ENCODE measurements at regions not wholly inside any gene's neighbourhood (a gene's known extent, or its start where the extent isn't known, plus 50 kb on each side); places are given as distances from the start of the nearest gene placed in this dataset.

DNA sequence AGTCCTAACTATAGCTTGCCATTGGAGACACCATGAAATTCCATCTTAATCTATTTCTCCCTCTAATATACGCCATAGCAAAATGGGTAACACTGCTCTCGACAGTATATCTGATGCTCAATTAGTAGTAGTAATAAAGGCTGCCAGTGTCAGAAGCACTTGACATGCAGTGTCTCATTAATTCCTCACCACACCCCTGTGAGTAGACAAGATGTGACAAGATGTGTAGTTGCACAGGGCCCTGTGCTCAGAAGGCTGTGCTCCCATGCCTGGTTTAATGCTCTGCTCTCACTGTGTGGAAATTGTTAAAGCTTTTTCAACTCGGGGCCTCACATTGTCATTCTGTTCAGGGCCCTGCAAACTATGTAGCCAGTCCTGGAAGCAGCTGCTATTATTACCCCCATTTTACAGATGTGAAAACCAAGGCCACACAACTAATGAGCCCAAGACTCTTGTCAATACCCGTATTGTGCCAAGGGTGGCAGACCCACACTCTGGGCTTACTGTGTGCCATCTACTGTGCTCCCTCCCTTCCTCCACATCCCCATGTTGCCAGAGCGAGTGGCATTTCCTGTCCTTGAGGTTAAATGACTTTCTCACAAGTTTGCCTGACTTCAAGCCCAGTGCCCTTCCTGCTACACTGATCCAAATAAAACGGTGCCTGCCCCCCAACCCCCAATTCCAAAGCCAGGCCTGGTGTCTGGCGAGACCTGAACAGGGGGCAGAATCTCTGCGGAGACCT, 287.3 kb upstream of the CCL2 start:
- no peak for DNase-seq (ENCODE audit: low spot score in 2 of 2)
- WGBS, 2 donors, result 57 to 67% methylated on average over 8 of the region's 8 CpGs
- H3K4me3 ChIP-seq, result no peak overlapping the region
- H3K36me3 ChIP-seq, result no peaks in the 10 kb centered on the region
- no peak for TF ChIP-seq EP300 (IDR thresholded peaks at IDR 0.05)
- no peak for TF ChIP-seq POLR2A (IDR thresholded peaks at IDR 0.05)
- TF ChIP-seq, protein P1, sequence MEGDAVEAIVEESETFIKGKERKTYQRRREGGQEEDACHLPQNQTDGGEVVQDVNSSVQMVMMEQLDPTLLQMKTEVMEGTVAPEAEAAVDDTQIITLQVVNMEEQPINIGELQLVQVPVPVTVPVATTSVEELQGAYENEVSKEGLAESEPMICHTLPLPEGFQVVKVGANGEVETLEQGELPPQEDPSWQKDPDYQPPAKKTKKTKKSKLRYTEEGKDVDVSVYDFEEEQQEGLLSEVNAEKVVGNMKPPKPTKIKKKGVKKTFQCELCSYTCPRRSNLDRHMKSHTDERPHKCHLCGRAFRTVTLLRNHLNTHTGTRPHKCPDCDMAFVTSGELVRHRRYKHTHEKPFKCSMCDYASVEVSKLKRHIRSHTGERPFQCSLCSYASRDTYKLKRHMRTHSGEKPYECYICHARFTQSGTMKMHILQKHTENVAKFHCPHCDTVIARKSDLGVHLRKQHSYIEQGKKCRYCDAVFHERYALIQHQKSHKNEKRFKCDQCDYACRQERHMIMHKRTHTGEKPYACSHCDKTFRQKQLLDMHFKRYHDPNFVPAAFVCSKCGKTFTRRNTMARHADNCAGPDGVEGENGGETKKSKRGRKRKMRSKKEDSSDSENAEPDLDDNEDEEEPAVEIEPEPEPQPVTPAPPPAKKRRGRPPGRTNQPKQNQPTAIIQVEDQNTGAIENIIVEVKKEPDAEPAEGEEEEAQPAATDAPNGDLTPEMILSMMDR (IDR thresholded peaks at IDR 0.05), result no peak
- no peak overlapping the region for H3K27ac ChIP-seq
- H3K9me3 ChIP-seq, result no peaks in the 10 kb centered on the region
- H3K27me3 ChIP-seq, result no peaks in the 10 kb centered on the region
- H3K4me1 ChIP-seq, result no peaks in the 10 kb centered on the region

DNA sequence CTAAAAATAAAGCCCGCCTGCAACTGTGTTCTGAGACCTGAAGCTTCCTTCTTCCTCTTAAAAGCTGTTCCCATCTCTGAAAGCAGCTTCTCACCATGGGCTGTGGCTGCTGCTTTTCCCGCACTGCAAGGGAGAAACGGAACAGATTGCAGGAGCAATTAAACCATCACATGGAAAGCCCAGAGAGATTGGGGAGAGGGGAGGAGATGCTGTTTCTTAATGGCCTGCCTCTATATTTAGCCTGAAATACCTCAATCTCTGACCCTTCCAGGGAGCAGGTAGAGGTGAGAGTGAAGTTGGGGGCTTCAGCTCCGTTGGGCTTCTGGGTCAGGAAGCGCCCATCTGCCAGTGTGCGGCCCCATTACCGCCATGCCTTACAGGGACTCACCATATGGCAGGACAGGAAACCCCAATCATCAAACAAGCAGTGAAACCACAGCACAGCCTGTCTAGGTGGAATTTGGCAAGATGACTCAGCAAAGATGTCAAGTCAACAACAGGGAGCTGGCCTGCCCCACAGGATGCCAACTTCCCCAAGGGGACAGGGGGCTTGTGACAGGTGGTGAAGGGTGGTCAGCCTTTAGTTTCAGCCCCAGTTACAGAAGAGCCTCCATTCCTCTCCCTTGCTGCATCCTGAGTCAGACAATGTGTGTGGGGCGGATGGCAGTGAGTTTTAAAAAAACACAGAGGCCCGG, 286.6 kb upstream of the CCL2 start:
- Histone ChIP-seq H3K27ac (no peak overlapping the region), H3K27me3 (no peaks in the 10 kb centered on the region), H3K4me3 (no peak overlapping the region), H3K4me1 (no peaks in the 10 kb centered on the region), H3K36me3 (no peaks in the 10 kb centered on the region), H3K9me3 (no peaks in the 10 kb centered on the region)
- no peak for DNase-seq (ENCODE audit: low spot score in 2 of 2)
- TF ChIP-seq POLR2A (IDR thresholded peaks at IDR 0.05), result no peak
- no peak for TF ChIP-seq EP300 (IDR thresholded peaks at IDR 0.05)
- TF ChIP-seq, protein P1 (IDR thresholded peaks at IDR 0.05), result no peak
- 40 to 45% methylated on average over 9 of the region's 9 CpGs for WGBS, 2 donors

DNA sequence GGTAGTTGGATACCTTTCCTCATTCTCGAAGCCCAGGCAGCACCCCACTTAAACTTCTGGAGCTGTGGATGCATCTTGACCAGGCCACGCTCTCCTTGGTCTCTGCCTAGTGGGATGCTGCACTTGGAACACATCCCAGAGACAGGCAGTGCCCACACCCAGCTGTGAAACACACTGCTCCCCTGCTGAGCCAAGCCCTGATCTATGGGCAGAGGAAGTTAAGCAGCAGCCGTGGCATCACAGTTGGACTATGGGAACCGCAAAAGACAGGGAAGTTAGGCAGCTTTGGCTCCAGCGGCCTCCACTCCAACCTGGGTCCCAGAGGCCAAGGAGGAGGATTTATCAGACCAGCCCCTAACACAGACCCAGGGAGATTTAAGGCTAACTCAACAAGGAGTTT, 284.8 kb upstream of the CCL2 start:
- Histone ChIP-seq H3K9me3 (no peaks in the 10 kb centered on the region), H3K27me3 (no peaks in the 10 kb centered on the region), H3K27ac (no peak overlapping the region), H3K36me3 (no peaks in the 10 kb centered on the region), H3K4me3 (no peak overlapping the region), H3K4me1 (no peaks in the 10 kb centered on the region)
- no peak for DNase-seq (ENCODE audit: low spot score in 2 of 2)
- 72% methylated on average over 3 to 5 of the region's 5 CpGs for WGBS, 2 donors
- TF ChIP-seq POLR2A (IDR thresholded peaks at IDR 0.05) (no peak), EP300 (IDR thresholded peaks at IDR 0.05) (no peak)
- TF ChIP-seq, protein P1 (IDR thresholded peaks at IDR 0.05), result no peak

DNA sequence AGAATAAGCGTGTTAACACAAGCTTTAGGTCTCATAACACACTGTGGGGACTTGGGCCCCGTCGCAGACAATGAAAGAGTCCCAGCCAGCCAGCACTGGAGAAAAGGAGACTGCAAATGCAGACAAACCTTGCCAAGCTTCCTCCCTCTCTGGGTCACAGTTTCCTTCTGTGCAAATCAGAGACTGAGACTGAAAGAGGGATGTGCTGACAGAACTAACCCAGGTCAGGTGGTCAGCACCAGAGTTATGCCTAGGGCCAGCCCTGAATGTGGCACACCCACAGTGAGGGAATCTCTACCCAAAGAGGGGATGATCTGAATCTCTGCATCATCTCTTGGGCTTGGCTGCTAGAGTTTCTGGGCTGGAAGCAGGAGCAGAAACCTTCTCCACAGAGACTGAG, 282.3 kb upstream of the CCL2 start:
- 29 to 41% methylated on average over 3 of the region's 3 CpGs for WGBS, 2 donors
- no peaks in the 10 kb centered on the region for H3K4me1 ChIP-seq

DNA sequence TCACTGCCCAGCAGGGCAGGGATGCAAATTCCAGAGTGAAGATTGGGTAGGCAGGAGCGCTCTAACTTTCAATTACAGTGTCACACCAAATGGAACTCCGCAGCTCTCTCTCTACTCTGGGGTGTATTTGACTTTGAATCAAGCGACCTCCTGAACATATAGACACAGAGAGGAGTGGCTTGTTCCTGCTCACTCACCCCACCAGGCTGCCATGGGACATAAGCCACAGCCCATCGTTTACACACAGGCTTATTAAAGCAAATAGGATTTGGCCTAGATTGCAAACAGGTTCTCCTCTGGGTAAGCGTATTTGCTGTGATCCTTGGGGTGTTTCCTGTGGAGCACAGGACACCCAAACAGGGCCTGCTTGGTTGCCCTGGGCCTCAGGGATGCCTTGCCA, 281.6 kb upstream of the CCL2 start:
- TF ChIP-seq EP300 (IDR thresholded peaks at IDR 0.05) (no peak), POLR2A (IDR thresholded peaks at IDR 0.05) (no peak)
- TF ChIP-seq, protein P1 (IDR thresholded peaks at IDR 0.05), result no peak
- no peak for DNase-seq (ENCODE audit: low spot score in 2 of 2)
- H3K4me3 ChIP-seq, result no peak overlapping the region
- no peaks in the 10 kb centered on the region for H3K36me3 ChIP-seq
- no peaks in the 10 kb centered on the region for H3K4me1 ChIP-seq
- H3K9me3 ChIP-seq, result no peaks in the 10 kb centered on the region
- no peak overlapping the region for H3K27ac ChIP-seq
- 70 to 73% methylated on average over 5 of the region's 5 CpGs for WGBS, 2 donors
- no peaks in the 10 kb centered on the region for H3K27me3 ChIP-seq

More for the DNA sequence above, 282.3 kb upstream of the CCL2 start:
- Histone ChIP-seq H3K36me3 (no peaks in the 10 kb centered on the region), H3K9me3 (no peaks in the 10 kb centered on the region), H3K27ac (no peak overlapping the region), H3K4me3 (no peak overlapping the region), H3K27me3 (no peaks in the 10 kb centered on the region)
- TF ChIP-seq, protein P1 (IDR thresholded peaks at IDR 0.05), result no peak
- TF ChIP-seq POLR2A (IDR thresholded peaks at IDR 0.05) (no peak), EP300 (IDR thresholded peaks at IDR 0.05) (no peak)
- no peak for DNase-seq (ENCODE audit: low spot score in 2 of 2)
